Stomach (tissue), 4 donors: ENCODE measurements at regions not wholly inside any gene's neighbourhood (a gene's known extent, or its start where the extent isn't known, plus 50 kb on each side); places are given as distances from the start of the nearest gene placed in this dataset.

Source experiments
- CTCF ChIP-seq, 7 experiments: fragments of 450-650 bp in 4 of 7; fragments of 200-600 bp in 3 of 7; sonication (generic) in 3 of 7; IDR thresholded peaks; one replicate each; pipeline ENCODE4 v1.5.1; 2016 to 2019; ENCODE audit warnings: antibody characterized with exemption in 7 of 7, control low read depth in 2 of 7, mild to moderate bottlenecking in 1 of 7
- EP300 ChIP-seq: sonication (generic); formaldehyde crosslinking; IDR thresholded peaks from one replicate; pipeline ENCODE4 v1.6.1; 2017; ENCODE audit warnings: antibody characterized with exemption

GRCh38 chr1:98292994-98293393 lies 368.5 kb upstream of the SNX7 start:
- no peak for TF ChIP-seq CTCF (IDR thresholded peaks at IDR 0.05)
- TF ChIP-seq EP300 = no peak
